Mesenchymal stem cell (in vitro differentiated cells and primary cell): ENCODE measurements at regions not wholly inside any gene's neighbourhood (a gene's known extent, or its start where the extent isn't known, plus 50 kb on each side); places are given as distances from the start of the nearest gene placed in this dataset.

ENCODE experiments used
- DNase-seq: peaks from one replicate; pipeline ENCODE4 v3.0.0-alpha.2; 2013
- H2AFZ ChIP-seq: one replicate; pipeline ENCODE4 v1.6.1; 2013; ENCODE audit warnings: low read depth, mild to moderate bottlenecking, control low read depth, inconsistent platforms, low read length, moderate library complexity
- H2AK5ac ChIP-seq: 2 replicates; pipeline ENCODE4 v1.6.1; 2013; ENCODE audit warnings: low read length, moderate library complexity, mild to moderate bottlenecking, inconsistent platforms; ENCODE audit not compliant: severe bottlenecking
- H2BK120ac ChIP-seq: one replicate; pipeline ENCODE4 v1.6.1; 2013; ENCODE audit warnings: low read depth, mild to moderate bottlenecking, inconsistent platforms, low read length, moderate library complexity
- H2BK12ac ChIP-seq, 2 experiments: one replicate each; pipeline ENCODE4 v1.6.1; 2013; ENCODE audit warnings: inconsistent platforms in 2 of 2, low read length in 2 of 2, mild to moderate bottlenecking in 2 of 2, moderate library complexity in 2 of 2, control low read depth in 1 of 2
- H2BK15ac ChIP-seq: one replicate; pipeline ENCODE4 v1.6.1; 2013; ENCODE audit warnings: mild to moderate bottlenecking, low read depth, inconsistent platforms; ENCODE audit not compliant: poor library complexity, severe bottlenecking
- H2BK5ac ChIP-seq: 2 replicates; pipeline ENCODE4 v1.6.1; 2013; ENCODE audit warnings: low read depth, mild to moderate bottlenecking, low read length, control low read depth, inconsistent platforms; ENCODE audit not compliant: poor library complexity, severe bottlenecking
- H3K14ac ChIP-seq, 2 experiments: one replicate each; pipeline ENCODE4 v1.6.1; 2013; ENCODE audit warnings: inconsistent platforms in 2 of 2, low read length in 2 of 2, control low read depth in 1 of 2, mild to moderate bottlenecking in 1 of 2, moderate library complexity in 1 of 2
- H3K18ac ChIP-seq, 2 experiments: one replicate each; pipeline ENCODE4 v1.6.1; 2013; ENCODE audit warnings: inconsistent platforms in 2 of 2, low read length in 2 of 2, control low read depth in 1 of 2, low read depth in 1 of 2, mild to moderate bottlenecking in 1 of 2
- H3K23ac ChIP-seq, 2 experiments: one replicate each; pipeline ENCODE4 v1.6.1; 2013; ENCODE audit warnings: inconsistent platforms in 2 of 2, low read length in 2 of 2, mild to moderate bottlenecking in 2 of 2, moderate library complexity in 2 of 2, control low read depth in 1 of 2
- H3K27ac ChIP-seq: 2 replicates; pipeline ENCODE4 v1.5.1; 2013; ENCODE audit warnings: mild to moderate bottlenecking, moderate library complexity, low read length, control low read depth, inconsistent platforms; ENCODE audit not compliant: poor library complexity, severe bottlenecking
- H3K27me3 ChIP-seq, 2 experiments: 2 replicates each; pipeline versions ENCODE4 v1.6.1 to v1.7.0; 2013; ENCODE audit warnings: low read length in 2 of 2, mild to moderate bottlenecking in 2 of 2, moderate library complexity in 2 of 2, control low read depth in 1 of 2, inconsistent platforms in 1 of 2; ENCODE audit not compliant: control insufficient read depth in 1 of 2, insufficient read depth in 1 of 2
- H3K36me3 ChIP-seq, 2 experiments: 2 replicates each; pipeline versions ENCODE4 v1.6.1 to v1.7.0; 2013; ENCODE audit warnings: low read length in 2 of 2, control low read depth in 1 of 2, inconsistent platforms in 1 of 2, low read depth in 1 of 2, mild to moderate bottlenecking in 1 of 2; ENCODE audit not compliant: insufficient read depth in 2 of 2, control insufficient read depth in 1 of 2
- H3K4ac ChIP-seq, 2 experiments: one replicate each; pipeline ENCODE4 v1.6.1; 2013; ENCODE audit warnings: inconsistent platforms in 2 of 2, low read length in 2 of 2, mild to moderate bottlenecking in 2 of 2, moderate library complexity in 2 of 2, control low read depth in 1 of 2, low read depth in 1 of 2
- H3K4me1 ChIP-seq: 2 replicates; pipeline ENCODE4 v1.6.1; 2013; ENCODE audit warnings: low read depth, low read length, control low read depth; ENCODE audit not compliant: control insufficient read depth, insufficient read depth
- H3K4me2 ChIP-seq: 2 replicates; pipeline ENCODE4 v1.6.1; 2013; ENCODE audit warnings: low read length, mild to moderate bottlenecking, inconsistent platforms; ENCODE audit not compliant: poor library complexity, severe bottlenecking
- H3K4me3 ChIP-seq, 2 experiments: 2 replicates each; pipeline versions ENCODE4 v1.5.1 to v1.7.0; 2013; ENCODE audit warnings: low read length in 2 of 2, mild to moderate bottlenecking in 2 of 2, control low read depth in 1 of 2, low read depth in 1 of 2; ENCODE audit not compliant: insufficient read depth in 1 of 2
- H3K79me1 ChIP-seq: replicated peaks from 2 replicates; pipeline ENCODE4 v1.6.1; 2013; ENCODE audit warnings: mild to moderate bottlenecking, control low read depth, low read length, inconsistent platforms; ENCODE audit not compliant: poor library complexity, severe bottlenecking
- H3K9ac ChIP-seq: 2 replicates; pipeline ENCODE4 v1.7.0; 2013; ENCODE audit warnings: mild to moderate bottlenecking, low read length, moderate library complexity
- H3K9me3 ChIP-seq: 2 replicates; pipeline ENCODE4 v1.7.0; 2013; ENCODE audit warnings: mild to moderate bottlenecking, low read length; ENCODE audit not compliant: control insufficient read depth
- H4K8ac ChIP-seq: one replicate; pipeline ENCODE4 v1.6.1; 2013; ENCODE audit warnings: inconsistent platforms, mild to moderate bottlenecking, low read length, moderate library complexity
- H4K91ac ChIP-seq: one replicate; pipeline ENCODE4 v1.6.1; 2013; ENCODE audit warnings: mild to moderate bottlenecking, low read length, inconsistent platforms
- WGBS: methylation state at CpG from one replicate; pipeline ENCODE4 v1.1.7; 2013; ENCODE audit warnings: mixed read lengths; 5-methylcytosine and 5-hydroxymethylcytosine counted together

DNA sequence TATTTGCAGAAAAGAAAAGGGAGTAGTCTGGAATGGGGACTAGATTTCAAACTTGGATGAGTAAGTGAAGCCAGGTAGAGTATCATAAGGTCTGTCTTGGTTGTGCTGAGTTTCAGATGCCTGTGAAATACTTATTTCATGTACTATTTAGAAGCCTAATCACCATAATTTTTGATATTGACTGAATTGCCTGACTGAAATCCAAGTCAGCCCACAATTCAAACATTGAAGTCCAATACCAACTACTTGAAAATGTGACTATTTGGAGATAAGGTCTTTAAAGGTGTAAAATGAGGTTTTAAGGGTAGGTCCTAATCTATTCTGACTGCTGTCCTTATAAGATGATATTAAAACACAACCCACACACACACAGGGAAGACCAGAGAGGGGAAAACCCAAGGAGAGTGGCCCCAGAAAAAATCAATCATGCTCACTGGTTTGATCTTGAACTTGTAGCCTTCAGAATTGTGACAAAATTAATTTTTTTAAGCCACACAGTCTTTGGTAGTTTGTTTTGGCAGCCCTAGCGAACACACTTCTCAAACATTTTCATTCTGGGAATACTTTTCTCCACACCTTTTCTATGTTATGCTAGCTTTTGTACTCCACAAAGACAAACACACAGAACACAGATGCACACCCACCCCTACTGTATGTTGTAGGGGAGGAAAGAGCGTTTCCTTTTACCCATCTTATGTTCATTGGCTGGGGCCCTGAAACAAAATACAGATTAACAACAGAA is 126.3 kb downstream of the HFE start:
- Histone ChIP-seq H3K18ac (no peak overlapping the region), H4K91ac (no peak overlapping the region), H2BK12ac (no peak overlapping the region), H2BK15ac (no peak overlapping the region), H3K4ac (no peak overlapping the region), H3K27ac (no peak overlapping the region), H2AFZ (no peak overlapping the region), H2BK120ac (no peak overlapping the region), H3K9me3 (no peaks in the 10 kb centered on the region), H3K4me2 (no peak overlapping the region), H3K79me1 (no peaks in the 10 kb centered on the region), H2AK5ac (no peak overlapping the region), H3K4me1 (peaks cover 14% of the 10 kb centered on the region), H3K23ac (no peak overlapping the region), H3K9ac (no peak overlapping the region), H3K4me3 (no peak overlapping the region), H4K8ac (no peak overlapping the region), H3K14ac (no peak overlapping the region), H3K36me3 (no peaks in the 10 kb centered on the region), H3K27me3 (peaks cover 0 to 3% of the 10 kb centered on the region in 2 experiments), H2BK5ac (no peak overlapping the region)
- WGBS, result 100% methylated on average over 1 of the region's 2 CpGs
- DNase-seq, result no peak

- no peak overlapping the region for H2BK15ac ChIP-seq
- no peak overlapping the region for H2BK5ac ChIP-seq
- H3K9me3 ChIP-seq, result no peaks in the 10 kb centered on the region
- peak overlapping the region; percentile 69 for H3K27ac ChIP-seq
- H3K4me3 ChIP-seq, result peak overlapping the region in 1 of 2 experiments; percentile 79
- WGBS, result 51% methylated on average over 32 of the region's 32 CpGs
- H4K8ac ChIP-seq, result no peak overlapping the region
- no peaks in the 10 kb centered on the region for H3K36me3 ChIP-seq
- no peaks in the 10 kb centered on the region for H3K27me3 ChIP-seq
- H2AFZ ChIP-seq, result peak overlapping the region; percentile 29
- peak overlapping the region in 1 of 2 experiments; percentile 38 for H3K18ac ChIP-seq
- no peak overlapping the region for H3K23ac ChIP-seq
- DNase-seq, result no peak
- peak overlapping the region; percentile 55 for H3K9ac ChIP-seq
- no peaks in the 10 kb centered on the region for H3K79me1 ChIP-seq
- peak overlapping the region in 1 of 2 experiments; percentile 29 for H3K4ac ChIP-seq
- H4K91ac ChIP-seq, result no peak overlapping the region
- H2BK120ac ChIP-seq, result no peak overlapping the region
- peak overlapping the region; percentile 53 for H2AK5ac ChIP-seq
- no peak overlapping the region for H2BK12ac ChIP-seq
- peak overlapping the region; percentile 62 for H3K4me2 ChIP-seq
- H3K4me1 ChIP-seq, result peaks cover 14% of the 10 kb centered on the region
- no peak overlapping the region for H3K14ac ChIP-seq
Measured at GRCh38 chr6:26214803-26215584, 127.8 kb downstream of the HFE start.

DNA sequence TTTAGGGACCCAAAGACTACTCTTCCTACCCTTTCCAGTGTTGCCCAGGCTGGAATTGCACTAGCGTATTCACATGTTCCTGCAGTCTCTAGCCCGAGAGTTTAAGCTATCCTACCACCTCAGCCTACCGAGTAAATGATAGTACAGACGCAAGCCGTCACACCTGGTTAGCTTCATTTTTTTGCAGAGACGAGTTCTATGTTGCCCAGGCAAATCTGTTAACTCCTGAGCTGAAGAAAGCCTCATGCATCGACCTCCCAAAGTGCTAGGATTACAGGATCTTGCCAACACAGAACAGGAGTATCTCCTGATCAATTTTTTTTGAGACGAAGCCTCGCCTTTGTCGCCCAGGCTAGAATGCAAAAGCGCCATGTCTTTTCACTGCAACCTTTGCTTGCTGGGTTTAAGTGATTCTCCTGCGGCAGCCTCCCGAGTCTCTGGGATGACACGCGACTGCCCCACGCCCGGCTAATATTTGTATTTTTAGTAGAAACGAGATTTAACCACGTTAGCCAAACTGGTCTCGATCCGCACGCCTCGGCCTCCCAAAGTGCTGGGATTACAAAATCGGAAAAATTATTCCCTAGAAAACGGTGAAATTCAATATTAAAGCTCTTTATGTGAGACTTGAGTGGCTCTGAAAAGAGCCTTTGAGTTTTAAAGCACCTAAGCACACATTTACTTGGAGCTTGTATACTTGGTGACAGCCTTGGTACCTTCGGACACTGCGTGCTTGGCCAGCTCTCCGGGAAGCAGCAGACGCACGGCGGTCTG is 128.5 kb downstream of the HFE start:
- Histone ChIP-seq H3K9ac (peak overlapping the region; percentile 55), H2BK12ac (no peak overlapping the region), H3K4ac (peak overlapping the region in 1 of 2 experiments; percentile 29), H3K36me3 (no peaks in the 10 kb centered on the region), H3K4me2 (peak overlapping the region; percentile 62), H3K9me3 (no peaks in the 10 kb centered on the region), H3K4me1 (peaks cover 14% of the 10 kb centered on the region), H3K79me1 (no peaks in the 10 kb centered on the region), H3K27me3 (no peaks in the 10 kb centered on the region), H3K18ac (peak overlapping the region; percentile 8 to 48), H2BK15ac (no peak overlapping the region), H3K27ac (peak overlapping the region; percentile 69), H2AFZ (peak overlapping the region; percentile 29), H2BK120ac (peak overlapping the region; percentile 64), H2BK5ac (peak overlapping the region; percentile 8), H4K8ac (no peak overlapping the region), H2AK5ac (no peak overlapping the region), H3K23ac (no peak overlapping the region), H4K91ac (no peak overlapping the region), H3K14ac (peak overlapping the region in 1 of 2 experiments; percentile 44), H3K4me3 (peak overlapping the region; percentile 53 to 79)
- WGBS, result under 1% methylated on average over 31 of the region's 31 CpGs
- peak; percentile 59 for DNase-seq
